22Rv1 (cell line): ENCODE measurements at regions not wholly inside any gene's neighbourhood (a gene's known extent, or its start where the extent isn't known, plus 50 kb on each side); places are given as distances from the start of the nearest gene placed in this dataset.

Source experiments
- ZFX ChIP-seq: fragments of 450-650 bp; IDR thresholded peaks from 2 replicates; pipeline ENCODE4 v1.6.1; 2017; ENCODE audit warnings: antibody characterized with exemption, borderline replicate concordance
- TF ChIP-seq, protein P1 (sequence below): fragments of 450-650 bp; IDR thresholded peaks from 2 replicates; pipeline ENCODE4 v1.5.1; 2017; ENCODE audit warnings: mild to moderate bottlenecking

DNA sequence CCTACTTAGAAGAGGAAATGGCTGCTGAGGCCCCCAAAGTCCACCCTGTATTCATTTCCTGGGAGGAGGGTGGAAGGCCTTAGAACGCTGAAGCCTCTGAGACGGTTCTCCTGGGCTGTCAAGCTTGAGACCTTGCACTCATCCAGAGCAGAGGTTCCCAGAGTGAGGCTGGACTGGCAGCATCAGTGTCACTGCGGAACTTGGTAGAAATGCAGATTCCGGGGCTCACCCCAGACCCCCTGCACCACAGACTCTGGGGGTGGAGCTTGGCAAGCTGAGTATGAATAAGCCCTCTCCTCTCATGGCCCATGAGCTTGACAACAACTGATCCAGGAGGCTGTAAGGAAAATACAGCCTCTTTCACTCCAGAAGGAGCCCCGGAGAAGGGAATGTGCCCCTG lies 218.3 kb downstream of the IRF8 start:
- TF ChIP-seq, protein P1, sequence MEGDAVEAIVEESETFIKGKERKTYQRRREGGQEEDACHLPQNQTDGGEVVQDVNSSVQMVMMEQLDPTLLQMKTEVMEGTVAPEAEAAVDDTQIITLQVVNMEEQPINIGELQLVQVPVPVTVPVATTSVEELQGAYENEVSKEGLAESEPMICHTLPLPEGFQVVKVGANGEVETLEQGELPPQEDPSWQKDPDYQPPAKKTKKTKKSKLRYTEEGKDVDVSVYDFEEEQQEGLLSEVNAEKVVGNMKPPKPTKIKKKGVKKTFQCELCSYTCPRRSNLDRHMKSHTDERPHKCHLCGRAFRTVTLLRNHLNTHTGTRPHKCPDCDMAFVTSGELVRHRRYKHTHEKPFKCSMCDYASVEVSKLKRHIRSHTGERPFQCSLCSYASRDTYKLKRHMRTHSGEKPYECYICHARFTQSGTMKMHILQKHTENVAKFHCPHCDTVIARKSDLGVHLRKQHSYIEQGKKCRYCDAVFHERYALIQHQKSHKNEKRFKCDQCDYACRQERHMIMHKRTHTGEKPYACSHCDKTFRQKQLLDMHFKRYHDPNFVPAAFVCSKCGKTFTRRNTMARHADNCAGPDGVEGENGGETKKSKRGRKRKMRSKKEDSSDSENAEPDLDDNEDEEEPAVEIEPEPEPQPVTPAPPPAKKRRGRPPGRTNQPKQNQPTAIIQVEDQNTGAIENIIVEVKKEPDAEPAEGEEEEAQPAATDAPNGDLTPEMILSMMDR, result no peak
- TF ChIP-seq ZFX, result no peak
